GM10266 (cell line): ENCODE measurements at regions not wholly inside any gene's neighbourhood (a gene's known extent, or its start where the extent isn't known, plus 50 kb on each side); places are given as distances from the start of the nearest gene placed in this dataset.

Source experiments
- DNase-seq: peaks from one replicate; pipeline ENCODE4 v3.0.0; 2012; ENCODE audit errors: extremely low spot score
- TF ChIP-seq, protein P1 (sequence below): IDR thresholded peaks from 2 replicates; pipeline ENCODE4 v1.5.1; 2012; ENCODE audit warnings: mild to moderate bottlenecking, low read depth; ENCODE audit not compliant: control insufficient read depth, insufficient read depth; ENCODE audit errors: missing control alignments

DNA sequence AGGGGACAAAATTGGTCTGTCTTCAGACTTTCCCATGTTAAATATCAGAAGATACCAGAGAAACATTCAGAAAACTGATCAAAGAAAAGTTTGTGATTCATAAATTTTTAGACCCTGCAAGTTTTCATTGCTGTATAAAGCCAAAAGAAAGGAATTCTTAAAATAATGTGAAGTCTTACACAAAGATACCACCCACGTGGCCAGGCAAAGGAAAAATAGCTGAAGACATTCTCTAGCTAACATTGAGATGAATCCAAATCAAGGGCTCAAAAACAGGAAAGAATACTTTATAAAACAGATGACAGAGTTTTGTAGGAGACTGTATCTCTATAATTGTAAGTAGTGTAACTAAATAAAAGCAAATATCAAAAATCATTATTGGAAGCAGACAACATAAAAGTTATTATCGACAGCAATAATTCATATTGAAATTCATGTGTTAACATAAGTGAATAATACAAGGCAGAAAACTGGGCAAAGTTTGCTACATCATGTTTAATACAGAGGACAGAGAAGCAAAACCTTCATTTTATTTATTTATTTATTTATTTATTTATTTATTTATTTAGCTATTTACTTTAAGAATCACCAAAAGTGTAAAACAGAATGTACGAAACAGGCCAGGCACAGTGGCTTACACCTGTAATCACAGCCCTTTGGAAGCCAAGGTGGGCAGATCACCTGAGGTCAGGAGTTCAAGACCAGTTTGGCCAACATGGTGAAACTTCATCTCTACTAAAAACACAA is 204.6 kb upstream of the SLIT2 start:
- DNase-seq, result no peak
- TF ChIP-seq, protein P1, sequence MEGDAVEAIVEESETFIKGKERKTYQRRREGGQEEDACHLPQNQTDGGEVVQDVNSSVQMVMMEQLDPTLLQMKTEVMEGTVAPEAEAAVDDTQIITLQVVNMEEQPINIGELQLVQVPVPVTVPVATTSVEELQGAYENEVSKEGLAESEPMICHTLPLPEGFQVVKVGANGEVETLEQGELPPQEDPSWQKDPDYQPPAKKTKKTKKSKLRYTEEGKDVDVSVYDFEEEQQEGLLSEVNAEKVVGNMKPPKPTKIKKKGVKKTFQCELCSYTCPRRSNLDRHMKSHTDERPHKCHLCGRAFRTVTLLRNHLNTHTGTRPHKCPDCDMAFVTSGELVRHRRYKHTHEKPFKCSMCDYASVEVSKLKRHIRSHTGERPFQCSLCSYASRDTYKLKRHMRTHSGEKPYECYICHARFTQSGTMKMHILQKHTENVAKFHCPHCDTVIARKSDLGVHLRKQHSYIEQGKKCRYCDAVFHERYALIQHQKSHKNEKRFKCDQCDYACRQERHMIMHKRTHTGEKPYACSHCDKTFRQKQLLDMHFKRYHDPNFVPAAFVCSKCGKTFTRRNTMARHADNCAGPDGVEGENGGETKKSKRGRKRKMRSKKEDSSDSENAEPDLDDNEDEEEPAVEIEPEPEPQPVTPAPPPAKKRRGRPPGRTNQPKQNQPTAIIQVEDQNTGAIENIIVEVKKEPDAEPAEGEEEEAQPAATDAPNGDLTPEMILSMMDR, result no peak

DNA sequence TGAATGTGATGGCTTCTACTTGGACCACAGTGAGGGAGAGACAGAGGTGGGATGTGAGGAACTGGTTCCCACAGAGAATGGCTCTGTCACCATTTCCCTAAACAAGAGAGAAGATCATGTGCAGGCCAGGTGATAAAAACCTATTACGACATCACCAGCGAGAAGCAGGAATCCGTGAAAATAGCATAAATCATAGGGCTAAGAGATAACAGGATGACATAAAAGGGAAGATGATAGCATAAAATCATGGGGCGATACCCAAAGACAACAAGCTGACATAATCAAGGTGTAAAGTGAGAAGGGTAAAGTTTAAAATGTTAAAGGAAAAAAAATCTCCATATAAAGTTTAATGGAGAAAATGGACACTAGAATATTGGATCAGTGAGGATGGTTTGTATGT is 205.5 kb upstream of the SLIT2 start:
- TF ChIP-seq, protein P1, result no peak
- DNase-seq, result no peak

DNA sequence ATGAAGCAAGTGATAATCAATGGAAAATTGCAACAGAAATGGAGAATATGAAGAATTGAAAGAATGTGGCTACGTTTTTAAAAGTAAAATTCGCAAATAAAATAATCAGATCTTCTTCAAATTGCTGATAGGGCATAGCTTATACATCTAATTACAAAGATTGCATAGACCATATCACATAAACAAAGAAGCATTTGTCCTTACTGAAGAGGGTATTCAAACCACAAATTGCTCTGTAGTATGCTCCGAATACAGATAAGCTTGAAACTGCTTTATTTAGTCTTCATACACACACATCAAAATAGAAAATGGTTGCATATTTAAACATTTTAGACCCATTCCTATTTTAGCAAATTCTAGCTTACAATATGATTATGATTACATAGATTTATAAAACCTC is 206.7 kb upstream of the SLIT2 start:
- TF ChIP-seq, protein P1, result no peak
- DNase-seq, result no peak

DNA sequence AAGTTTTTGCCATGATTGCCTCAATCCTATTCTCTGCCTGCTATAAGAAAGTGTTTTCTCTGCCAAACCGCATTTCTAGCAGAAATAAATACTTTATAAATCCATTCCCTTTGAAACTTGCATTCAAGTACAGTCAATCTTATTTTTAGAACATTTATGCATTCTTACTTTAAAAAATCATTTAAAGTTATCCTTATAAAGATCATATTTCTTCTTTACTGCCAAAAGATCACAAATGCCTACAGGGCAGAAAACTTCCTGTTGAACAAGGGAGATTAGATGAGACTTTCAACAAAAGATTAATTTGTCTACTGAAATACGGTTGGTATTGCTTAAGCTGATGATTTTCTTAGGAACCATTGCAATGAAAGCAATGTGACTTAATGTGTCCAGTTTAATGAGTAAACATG is 207.2 kb upstream of the SLIT2 start:
- DNase-seq, result no peak
- TF ChIP-seq, protein P1, result no peak

DNA sequence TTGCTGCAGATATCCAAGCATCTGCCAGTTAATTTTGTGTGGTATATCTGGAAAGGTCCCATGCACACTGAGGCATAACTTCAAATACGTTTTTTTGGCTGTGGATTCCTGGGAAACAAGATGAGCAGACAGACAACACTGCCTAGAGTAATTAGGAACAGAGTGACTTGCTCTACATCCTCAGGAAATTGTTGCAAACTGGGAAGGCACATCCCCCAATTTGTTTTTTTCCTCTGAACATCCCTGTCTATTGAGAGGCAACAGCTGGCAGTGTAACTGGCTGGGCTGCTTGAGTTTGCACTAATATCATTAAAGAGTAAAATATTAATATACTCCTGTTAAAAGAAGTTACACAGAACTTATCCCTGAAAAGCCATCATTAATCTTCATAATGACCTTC is 207.7 kb upstream of the SLIT2 start:
- TF ChIP-seq, protein P1, result no peak
- no peak for DNase-seq

DNA sequence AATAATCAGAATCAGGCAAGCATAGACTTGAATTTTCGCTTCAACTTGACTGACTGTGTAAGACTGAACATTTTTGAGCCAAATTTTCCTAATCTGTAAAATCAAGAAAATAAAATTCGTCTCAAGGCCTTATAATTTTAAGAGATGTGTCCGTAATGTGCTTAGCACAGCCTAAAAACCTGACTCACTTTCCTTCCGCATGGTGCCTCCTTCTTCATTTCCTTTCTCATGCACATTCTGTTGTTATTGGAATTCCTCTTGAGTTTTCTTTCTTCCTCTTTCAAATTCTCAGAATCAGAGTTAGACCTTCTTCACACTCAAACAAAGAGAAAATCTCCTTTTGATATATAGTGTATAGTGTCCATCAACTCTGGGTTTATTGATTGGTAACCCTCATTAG is 208.9 kb upstream of the SLIT2 start:
- TF ChIP-seq, protein P1, result no peak
- DNase-seq, result no peak

DNA sequence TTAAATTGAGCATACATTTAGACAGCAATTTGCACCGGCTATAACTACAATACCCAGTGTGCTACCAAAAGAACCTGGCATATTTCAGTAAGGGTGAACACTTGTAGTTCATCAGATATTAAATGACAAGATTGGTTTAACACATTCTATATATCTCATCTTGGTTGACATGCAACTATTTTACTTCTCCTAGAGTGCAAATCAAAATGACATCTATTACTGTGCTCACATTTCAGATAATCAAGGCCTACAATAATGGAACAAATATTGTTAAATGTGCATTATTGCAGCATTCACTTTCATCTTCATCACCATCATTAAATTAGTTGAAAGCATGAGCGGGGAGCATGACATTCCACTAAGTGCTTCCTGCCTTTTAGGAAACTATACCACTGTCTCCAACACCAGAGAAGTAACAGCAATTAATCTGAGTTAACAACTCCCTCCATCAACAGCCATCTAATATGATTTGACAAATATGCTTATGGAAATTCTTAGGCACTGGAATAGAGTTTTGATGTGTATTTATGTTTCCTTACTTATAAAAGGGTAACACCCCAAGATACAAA is 209.8 kb upstream of the SLIT2 start:
- TF ChIP-seq, protein P1, result no peak
- DNase-seq, result no peak
